MCF 10A (cell line): ENCODE measurements at regions not wholly inside any gene's neighbourhood (a gene's known extent, or its start where the extent isn't known, plus 50 kb on each side); places are given as distances from the start of the nearest gene placed in this dataset.
A peak's percentile ranks its signal among the peaks of the same experiment; 100 is the strongest.

Experiments
- BruUV-seq: library from RNA; stranded (reverse); fragments of 400-500 nt; replicated peaks from 2 replicates; lab custom pipeline; 2021; lab: Mats Ljungman, UMichigan
- CTCF ChIA-PET: fragments of 300-600 bp; sonication (Branson Sonifier 250); formaldehyde crosslinking; extraction: SDS; loops from one replicate; lab custom pipeline; 2021; ENCODE audit warnings: antibody characterized with exemption, inconsistent platforms; lab: Yijun Ruan, JAX
- POLR2A ChIA-PET: fragments of 300-600, 350-650 bp; sonication (Branson Sonifier 250); formaldehyde crosslinking; extraction: SDS; loops from one replicate; lab custom pipeline; 2020; ENCODE audit warnings: antibody characterized with exemption, inconsistent platforms; lab: Yijun Ruan, JAX
- DNase-seq: peaks from one replicate; pipeline ENCODE4 v3.0.0-alpha.2; 2018; ENCODE audit not compliant: unreplicated experiment
- H3K27ac Mint-ChIP-seq: one replicate; pipeline ENCODE4 v1.8.0; 2022; ENCODE audit warnings: mild to moderate bottlenecking, low read depth, mixed read lengths; ENCODE audit not compliant: unreplicated experiment
- H3K27me3 Mint-ChIP-seq: one replicate; pipeline ENCODE4 v1.8.0; 2022; ENCODE audit warnings: mixed read lengths; ENCODE audit not compliant: insufficient read depth, unreplicated experiment
- H3K36me3 Mint-ChIP-seq: one replicate; pipeline ENCODE4 v1.8.0; 2022; ENCODE audit warnings: mild to moderate bottlenecking, moderate library complexity, mixed read lengths; ENCODE audit not compliant: insufficient read depth, unreplicated experiment
- H3K4me1 Mint-ChIP-seq: one replicate; pipeline ENCODE4 v1.8.0; 2022; ENCODE audit warnings: mixed read lengths; ENCODE audit not compliant: insufficient read depth, unreplicated experiment
- H3K4me3 Mint-ChIP-seq: one replicate; pipeline ENCODE4 v1.8.0; 2022; ENCODE audit warnings: mild to moderate bottlenecking, moderate library complexity, mixed read lengths; ENCODE audit not compliant: unreplicated experiment
- H3K9me3 Mint-ChIP-seq: one replicate; pipeline ENCODE4 v1.8.0; 2022; ENCODE audit warnings: mixed read lengths; ENCODE audit not compliant: unreplicated experiment
- CTCF ChIP-seq: fragments of 200-600 bp; IDR thresholded peaks from one replicate; pipeline ENCODE4 v1.8.0; 2022; ENCODE audit warnings: antibody characterized with exemption, mild to moderate bottlenecking; ENCODE audit not compliant: unreplicated experiment
- intact Hi-C: fragments of 100-400 bp; cut with micrococcal nuclease; formaldehyde crosslinking; loops from 2 replicates; pipeline ENCODE4 v1.14.1; 2022

DNA sequence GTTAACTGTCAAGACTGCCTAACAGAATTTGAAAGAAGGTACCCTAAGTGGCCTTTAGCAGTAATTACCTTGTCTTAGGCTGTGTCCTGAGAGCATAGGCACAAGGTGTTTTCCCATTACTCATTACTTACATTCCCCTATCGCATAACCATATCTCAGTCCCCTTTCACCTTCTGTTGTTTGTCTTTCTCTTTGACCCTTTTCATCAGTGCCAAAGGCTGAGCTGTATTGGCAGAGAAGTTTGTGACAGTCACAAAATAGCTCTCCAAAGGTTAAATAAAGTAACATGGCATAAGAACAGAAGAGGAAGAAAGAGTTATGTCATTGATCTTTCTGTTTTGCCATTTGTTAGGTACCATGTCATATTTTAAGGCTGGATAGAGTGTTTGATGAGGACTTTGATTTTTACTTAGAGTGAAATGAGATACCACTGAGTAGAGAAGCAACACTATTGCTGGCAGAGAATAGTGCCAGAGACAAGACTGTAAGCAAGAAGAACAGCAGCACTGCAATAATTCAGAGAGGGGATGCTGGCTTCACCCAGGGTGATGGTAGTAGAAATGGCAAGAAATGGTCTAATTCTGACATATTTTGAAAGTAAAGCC is 497.8 kb downstream of the TTLL7 start:
- ChIA-PET POLR2A (no interaction called here), CTCF (interaction anchor here (0.6 kb wide), 1 partner anchor 27 kb away, joined by 4 read pairs; no protein-coding TSS in a partner anchor)
- BruUV-seq: no TSS peak
- Mint-ChIP-seq H3K27ac (no peak overlapping the region), H3K9me3 (peaks cover 2% of the 10 kb centered on the region), H3K36me3 (no peaks in the 10 kb centered on the region), H3K4me1 (no peaks in the 10 kb centered on the region), H3K4me3 (no peak overlapping the region), H3K27me3 (no peaks in the 10 kb centered on the region)
- TF ChIP-seq CTCF: no peak
- intact Hi-C loops: no loop called here
- DNase-seq: no peak

DNA sequence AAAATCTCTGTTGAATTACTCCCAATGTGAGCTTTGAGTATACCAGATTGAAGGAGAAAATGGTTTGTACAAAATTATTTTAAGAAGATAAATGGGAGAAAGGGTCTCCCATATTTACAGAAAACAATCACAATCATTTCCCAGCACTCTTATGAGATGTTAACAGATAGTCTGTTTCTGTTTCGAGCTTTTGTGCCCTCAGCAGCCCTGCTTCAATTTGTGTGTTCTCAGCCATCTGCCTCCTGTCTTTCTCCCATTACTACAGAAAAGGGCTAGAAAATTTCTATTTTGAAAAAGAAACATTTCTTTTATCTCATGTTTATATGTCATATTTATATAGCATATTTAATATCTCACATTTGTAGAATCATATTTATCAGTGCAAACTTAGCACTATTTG is 498.4 kb downstream of the TTLL7 start:
- CTCF ChIA-PET: no interaction called here
- no peak for TF ChIP-seq CTCF
- DNase-seq: no peak
- intact Hi-C loops: no loop called here
- H3K4me3 Mint-ChIP-seq: no peak overlapping the region
- peaks cover 4% of the 10 kb centered on the region for H3K9me3 Mint-ChIP-seq
- H3K36me3 Mint-ChIP-seq: no peaks in the 10 kb centered on the region
- no peaks in the 10 kb centered on the region for H3K27me3 Mint-ChIP-seq
- no peaks in the 10 kb centered on the region for H3K4me1 Mint-ChIP-seq
- no TSS peak for BruUV-seq
- no peak overlapping the region for H3K27ac Mint-ChIP-seq
- POLR2A ChIA-PET: no interaction called here

DNA sequence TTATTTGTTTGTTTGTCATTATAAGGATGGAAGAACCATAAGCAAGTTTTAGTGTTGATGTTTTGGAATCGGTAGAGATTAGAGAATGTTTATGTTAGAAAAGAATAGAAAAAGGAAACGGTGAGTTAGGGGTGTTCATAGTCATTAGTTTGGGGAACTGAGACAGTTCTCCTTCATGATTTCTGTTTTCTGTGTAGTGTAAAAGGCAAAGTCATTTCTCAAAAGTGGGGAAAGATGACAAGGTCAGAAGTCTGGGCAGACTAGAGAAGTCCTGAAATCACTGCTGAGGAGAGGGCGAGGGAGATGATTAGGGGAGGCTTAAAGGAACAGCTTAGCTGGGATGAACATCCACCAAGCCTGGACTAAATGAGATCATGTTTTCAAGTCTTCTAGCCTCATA is 498.9 kb downstream of the TTLL7 start:
- Mint-ChIP-seq H3K27ac (no peak overlapping the region), H3K4me1 (no peaks in the 10 kb centered on the region), H3K36me3 (no peaks in the 10 kb centered on the region), H3K9me3 (peaks cover 4% of the 10 kb centered on the region), H3K27me3 (no peaks in the 10 kb centered on the region), H3K4me3 (no peak overlapping the region)
- TF ChIP-seq CTCF: no peak
- no TSS peak for BruUV-seq
- ChIA-PET POLR2A (no interaction called here), CTCF (no interaction called here)
- DNase-seq: no peak
- intact Hi-C loops: no loop called here

- H3K4me1 Mint-ChIP-seq: no peaks in the 10 kb centered on the region
- POLR2A ChIA-PET: no interaction called here
- peak; percentile 14 for TF ChIP-seq CTCF
- no peak overlapping the region for H3K27ac Mint-ChIP-seq
- intact Hi-C loops: no loop called here
- H3K4me3 Mint-ChIP-seq: no peak overlapping the region
- H3K9me3 Mint-ChIP-seq: peaks cover 4% of the 10 kb centered on the region
- CTCF ChIA-PET: interaction anchor here (1.2 kb wide), 1 partner anchor 13 kb away, joined by 3 read pairs; no protein-coding TSS in a partner anchor
- DNase-seq: peak; percentile 12
- H3K36me3 Mint-ChIP-seq: no peaks in the 10 kb centered on the region
- H3K27me3 Mint-ChIP-seq: no peaks in the 10 kb centered on the region
- no TSS peak for BruUV-seq
Observed at GRCh38 chr1:83497563-83497962, 501.4 kb downstream of the TTLL7 start.
